Fibroblast of lung (primary cell): ENCODE measurements at regions not wholly inside any gene's neighbourhood (a gene's known extent, or its start where the extent isn't known, plus 50 kb on each side); places are given as distances from the start of the nearest gene placed in this dataset.

Experiments used
- EZH2 ChIP-seq: IDR thresholded peaks from 2 replicates; pipeline ENCODE4 v1.5.1; 2012; ENCODE audit warnings: low read length, control low read depth, mild to moderate bottlenecking; ENCODE audit errors: missing control alignments
- TF ChIP-seq, protein P1 (sequence below), 2 donors: IDR thresholded peaks in 1 of 2; conservative IDR thresholded peaks in 1 of 2; 1 replicate in 1 of 2; 2 replicates in 1 of 2; pipeline ENCODE4 v1.5.1; 2011 to 2012; ENCODE audit warnings: low read length in 2 of 2, control low read depth in 1 of 2, inconsistent platforms in 1 of 2, low read depth in 1 of 2, mild to moderate bottlenecking in 1 of 2

GRCh38 chr4:54363037-54363436 lies 133.9 kb downstream of the PDGFRA start:
- TF ChIP-seq, protein P1, sequence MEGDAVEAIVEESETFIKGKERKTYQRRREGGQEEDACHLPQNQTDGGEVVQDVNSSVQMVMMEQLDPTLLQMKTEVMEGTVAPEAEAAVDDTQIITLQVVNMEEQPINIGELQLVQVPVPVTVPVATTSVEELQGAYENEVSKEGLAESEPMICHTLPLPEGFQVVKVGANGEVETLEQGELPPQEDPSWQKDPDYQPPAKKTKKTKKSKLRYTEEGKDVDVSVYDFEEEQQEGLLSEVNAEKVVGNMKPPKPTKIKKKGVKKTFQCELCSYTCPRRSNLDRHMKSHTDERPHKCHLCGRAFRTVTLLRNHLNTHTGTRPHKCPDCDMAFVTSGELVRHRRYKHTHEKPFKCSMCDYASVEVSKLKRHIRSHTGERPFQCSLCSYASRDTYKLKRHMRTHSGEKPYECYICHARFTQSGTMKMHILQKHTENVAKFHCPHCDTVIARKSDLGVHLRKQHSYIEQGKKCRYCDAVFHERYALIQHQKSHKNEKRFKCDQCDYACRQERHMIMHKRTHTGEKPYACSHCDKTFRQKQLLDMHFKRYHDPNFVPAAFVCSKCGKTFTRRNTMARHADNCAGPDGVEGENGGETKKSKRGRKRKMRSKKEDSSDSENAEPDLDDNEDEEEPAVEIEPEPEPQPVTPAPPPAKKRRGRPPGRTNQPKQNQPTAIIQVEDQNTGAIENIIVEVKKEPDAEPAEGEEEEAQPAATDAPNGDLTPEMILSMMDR (conservative IDR thresholded peaks at IDR 0.05 in 1 of 2, IDR thresholded peaks at IDR 0.05 in 1 of 2; ENCODE audit: low read depth in 1 of 2, low read length in 2 of 2): no peak
- no peak for TF ChIP-seq EZH2
